T-helper 1 cell treated with Interleukin-12 subunit alpha and Interleukin-12 subunit beta and Interleukin-4 antibody, amounts not matched to agents 30 ng/mL and 1 ng/mL, for 36 hours (primary cell): ENCODE measurements at regions not wholly inside any gene's neighbourhood (a gene's known extent, or its start where the extent isn't known, plus 50 kb on each side); places are given as distances from the start of the nearest gene placed in this dataset.
"Not testable (repeated sequence)": the region's sequence is repeated elsewhere in the genome, so short reads cannot be mapped to it uniquely, and the experiment has no call there.

Source experiments
- intact Hi-C: fragments of 100-400 bp; cut with micrococcal nuclease; formaldehyde crosslinking; loops from one replicate; pipeline ENCODE4 v1.15.1; 2024

GRCh38 chr13:80551650-80552497 lies 210.9 kb upstream of the SPRY2 start:
- intact Hi-C loops, result no loop called here

GRCh38 chr13:80550971-80551441 lies 210.1 kb upstream of the SPRY2 start:
- intact Hi-C loops, result no loop called here

- intact Hi-C loops, result no loop called here
These were observed 208.0 kb upstream of the SPRY2 start for GRCh38 chr13:80548915-80549314.

GRCh38 chr13:80547885-80548825 lies 207.2 kb upstream of the SPRY2 start:
- intact Hi-C loops, result no loop called here

- intact Hi-C loops, result no loop called here
These were observed 206.4 kb upstream of the SPRY2 start for GRCh38 chr13:80547341-80547740.

- intact Hi-C loops, result no loop called here
These were observed 192.2 kb upstream of the SPRY2 start for GRCh38 chr13:80533175-80533574.

GRCh38 chr13:80530902-80531301 lies 190.0 kb upstream of the SPRY2 start:
- intact Hi-C loops, result no loop called here

- intact Hi-C loops, result no loop called here
These were observed 189.3 kb upstream of the SPRY2 start for GRCh38 chr13:80530191-80530590.

- intact Hi-C loops, result no loop called here
These were observed 188.8 kb upstream of the SPRY2 start for GRCh38 chr13:80529734-80530133.

- intact Hi-C loops, result no loop called here
These were observed 187.8 kb upstream of the SPRY2 start for GRCh38 chr13:80528733-80529132.

- intact Hi-C loops, result no loop called here
These were observed 186.5 kb upstream of the SPRY2 start for GRCh38 chr13:80527400-80527799.

GRCh38 chr13:80524447-80525215 lies 183.7 kb upstream of the SPRY2 start:
- intact Hi-C loops, result no loop called here

- intact Hi-C loops, result no loop called here
These were observed 182.2 kb upstream of the SPRY2 start for GRCh38 chr13:80523134-80523533.

- intact Hi-C loops, result not testable (repeated sequence)
These were observed 181.5 kb upstream of the SPRY2 start for GRCh38 chr13:80522463-80522862.

- intact Hi-C loops, result no loop called here
These were observed 176.0 kb upstream of the SPRY2 start for GRCh38 chr13:80516818-80517348.

- intact Hi-C loops, result no loop called here
These were observed 174.4 kb upstream of the SPRY2 start for GRCh38 chr13:80515296-80515695.

GRCh38 chr13:80513196-80513595 lies 172.3 kb upstream of the SPRY2 start:
- intact Hi-C loops, result no loop called here

- intact Hi-C loops, result no loop called here
These were observed 169.8 kb upstream of the SPRY2 start for GRCh38 chr13:80510686-80511085.

GRCh38 chr13:80509264-80509663 lies 168.3 kb upstream of the SPRY2 start:
- intact Hi-C loops, result no loop called here

- intact Hi-C loops, result no loop called here
These were observed 167.1 kb upstream of the SPRY2 start for GRCh38 chr13:80508031-80508430.

- intact Hi-C loops, result no loop called here
These were observed 163.5 kb upstream of the SPRY2 start for GRCh38 chr13:80504453-80504852.
